ENCODE measurements at regions not wholly inside any gene's neighbourhood (a gene's known extent, or its start where the extent isn't known, plus 50 kb on each side); places are given as distances from the start of the nearest gene placed in this dataset.

GRCh38 chr2:216942016-216942415 lies 82.2 kb upstream of the TNP1 start:
- no peak for DNase-seq (ENCODE audit: low spot score)
- H3K4me3 ChIP-seq (ENCODE audit: low read depth, low read length, poor library complexity, severe bottlenecking): no peak overlapping the region
- no peak overlapping the region for H2AFZ ChIP-seq (ENCODE audit: low read length)

GRCh38 chr2:216936954-216937357 lies 77.1 kb upstream of the TNP1 start:
- DNase-seq (ENCODE audit: low spot score): no peak

More at GRCh38 chr2:216942016-216942415, 82.2 kb upstream of the TNP1 start:
- TF ChIP-seq EZH2phosphoT487 (IDR thresholded peaks at IDR 0.05; ENCODE audit: borderline replicate concordance, low read depth, low read length): no peak
- intact Hi-C loops (cut with micrococcal nuclease; ENCODE audit: unreplicated experiment): no loop called here
- Histone ChIP-seq H3K9me3 (ENCODE audit: low read length) (no peaks in the 10 kb centered on the region), H3K27ac (ENCODE audit: low read depth, low read length, poor library complexity, severe bottlenecking) (no peak overlapping the region), H4K20me1 (ENCODE audit: insufficient read depth, low read length) (no peaks in the 10 kb centered on the region), H3K4me1 (ENCODE audit: insufficient read depth, low read length, poor library complexity, severe bottlenecking) (no peaks in the 10 kb centered on the region), H3K79me2 (ENCODE audit: insufficient read depth, low read depth, low read length) (no peaks in the 10 kb centered on the region), H3K9me2 (ENCODE audit: insufficient read depth, low read length) (no peaks in the 10 kb centered on the region), H3K4me2 (ENCODE audit: low read length) (no peak overlapping the region), H3K36me3 (ENCODE audit: insufficient read depth, low read length) (no peaks in the 10 kb centered on the region)
- POLR2A ChIA-PET: no interaction called here
- CTCF ChIA-PET (ENCODE audit: unreplicated experiment): no interaction called here
- no TSS peak for BruUV-seq (replicated peaks)

GRCh38 chr2:216934623-216935022 lies 74.8 kb upstream of the TNP1 start:
- Histone ChIP-seq H3K4me2 (ENCODE audit: low read length) (no peak overlapping the region), H3K4me1 (ENCODE audit: insufficient read depth, low read length, poor library complexity, severe bottlenecking) (no peaks in the 10 kb centered on the region), H3K79me2 (ENCODE audit: insufficient read depth, low read depth, low read length) (no peaks in the 10 kb centered on the region), H3K9me3 (ENCODE audit: low read length) (no peaks in the 10 kb centered on the region), H4K20me1 (ENCODE audit: insufficient read depth, low read length) (no peaks in the 10 kb centered on the region), H3K27ac (ENCODE audit: low read depth, low read length, poor library complexity, severe bottlenecking) (no peak overlapping the region), H3K36me3 (ENCODE audit: insufficient read depth, low read length) (no peaks in the 10 kb centered on the region), H3K4me3 (ENCODE audit: low read depth, low read length, poor library complexity, severe bottlenecking) (no peak overlapping the region), H2AFZ (ENCODE audit: low read length) (no peak overlapping the region), H3K9me2 (ENCODE audit: insufficient read depth, low read length) (no peaks in the 10 kb centered on the region)
- TF ChIP-seq CTCF (conservative IDR thresholded peaks at IDR 0.05; ENCODE audit: low read length) (no peak), EZH2phosphoT487 (IDR thresholded peaks at IDR 0.05; ENCODE audit: borderline replicate concordance, low read depth, low read length) (no peak)
- intact Hi-C loops (cut with micrococcal nuclease; ENCODE audit: unreplicated experiment): no loop called here
- ChIA-PET POLR2A (interaction anchor here (0.6 kb wide), 1 partner anchor 267 kb away, joined by 4 read pairs; no protein-coding TSS in a partner anchor), CTCF (ENCODE audit: unreplicated experiment) (no interaction called here)
- no peak for DNase-seq (ENCODE audit: low spot score)
- BruUV-seq (replicated peaks): no TSS peak

More at GRCh38 chr2:216936954-216937357, 77.1 kb upstream of the TNP1 start:
- POLR2A ChIA-PET: interaction anchor here (0.6 kb wide), 1 partner anchor 469 kb away, joined by 3 read pairs; no protein-coding TSS in a partner anchor
- no peaks in the 10 kb centered on the region for H4K20me1 ChIP-seq (ENCODE audit: insufficient read depth, low read length)
- no peak for TF ChIP-seq EZH2phosphoT487 (IDR thresholded peaks at IDR 0.05; ENCODE audit: borderline replicate concordance, low read depth, low read length)
- TF ChIP-seq CTCF (conservative IDR thresholded peaks at IDR 0.05; ENCODE audit: low read length): no peak
- no peak overlapping the region for H2AFZ ChIP-seq (ENCODE audit: low read length)
- H3K9me3 ChIP-seq (ENCODE audit: low read length): no peaks in the 10 kb centered on the region
- no peak overlapping the region for H3K4me2 ChIP-seq (ENCODE audit: low read length)
- no peaks in the 10 kb centered on the region for H3K9me2 ChIP-seq (ENCODE audit: insufficient read depth, low read length)
- no peak overlapping the region for H3K27ac ChIP-seq (ENCODE audit: low read depth, low read length, poor library complexity, severe bottlenecking)
- BruUV-seq (replicated peaks): no TSS peak
- no peaks in the 10 kb centered on the region for H3K36me3 ChIP-seq (ENCODE audit: insufficient read depth, low read length)
- H3K79me2 ChIP-seq (ENCODE audit: insufficient read depth, low read depth, low read length): no peaks in the 10 kb centered on the region
- intact Hi-C loops (cut with micrococcal nuclease; ENCODE audit: unreplicated experiment): no loop called here
- CTCF ChIA-PET (ENCODE audit: unreplicated experiment): no interaction called here
- no peak overlapping the region for H3K4me3 ChIP-seq (ENCODE audit: low read depth, low read length, poor library complexity, severe bottlenecking)
- H3K4me1 ChIP-seq (ENCODE audit: insufficient read depth, low read length, poor library complexity, severe bottlenecking): no peaks in the 10 kb centered on the region
